ENCODE measurements at regions not wholly inside any gene's neighbourhood (a gene's known extent, or its start where the extent isn't known, plus 50 kb on each side); places are given as distances from the start of the nearest gene placed in this dataset.

GRCh38 chr5:8580298-8580697 is 711.4 kb downstream of the MTRR start:
- DNase-seq: no peak

GRCh38 chr5:8581047-8581446 is 712.1 kb downstream of the MTRR start:
- DNase-seq: no peak

GRCh38 chr5:8585230-8586018 is 716.5 kb downstream of the MTRR start:
- DNase-seq: no peak

- DNase-seq: no peak
These were observed 722.0 kb downstream of the MTRR start for GRCh38 chr5:8590959-8591358.

GRCh38 chr5:8598356-8598755 is 729.4 kb downstream of the MTRR start:
- DNase-seq: no peak

GRCh38 chr5:8598996-8599395 is 730.0 kb downstream of the MTRR start:
- DNase-seq: no peak

GRCh38 chr5:8600843-8601242 is 731.9 kb downstream of the MTRR start:
- DNase-seq: no peak

- no peak for DNase-seq
These were observed 732.9 kb downstream of the MTRR start for GRCh38 chr5:8601831-8602354.

GRCh38 chr5:8606231-8606630 is 737.3 kb downstream of the MTRR start:
- DNase-seq: no peak

GRCh38 chr5:8611067-8611466 is 742.1 kb downstream of the MTRR start:
- no peak for DNase-seq

- DNase-seq: no peak
These were observed 744.2 kb downstream of the MTRR start for GRCh38 chr5:8613078-8613685.

- no peak for DNase-seq
These were observed 746.4 kb downstream of the MTRR start for GRCh38 chr5:8615142-8615858.

GRCh38 chr5:8628521-8628920 is 759.6 kb downstream of the MTRR start:
- peak; percentile 97 for DNase-seq

- DNase-seq: no peak
These were observed 764.3 kb downstream of the MTRR start for GRCh38 chr5:8633259-8633658.

GRCh38 chr5:8633696-8634095 is 764.7 kb downstream of the MTRR start:
- DNase-seq: no peak

GRCh38 chr5:8634219-8634618 is 765.3 kb downstream of the MTRR start:
- no peak for DNase-seq

- DNase-seq: no peak
These were observed 773.0 kb downstream of the MTRR start for GRCh38 chr5:8641786-8642505.

GRCh38 chr5:8644377-8644776 is 775.4 kb downstream of the MTRR start:
- no peak for DNase-seq

GRCh38 chr5:8647111-8647510 is 778.2 kb downstream of the MTRR start:
- no peak for DNase-seq

- DNase-seq: no peak
These were observed 781.2 kb downstream of the MTRR start for GRCh38 chr5:8650186-8650585.

- no peak for DNase-seq
These were observed 791.4 kb downstream of the MTRR start for GRCh38 chr5:8660133-8660893.

- no peak for DNase-seq
These were observed 794.4 kb downstream of the MTRR start for GRCh38 chr5:8663374-8663773.
